ENCODE measurements at regions not wholly inside any gene's neighbourhood (a gene's known extent, or its start where the extent isn't known, plus 50 kb on each side); places are given as distances from the start of the nearest gene placed in this dataset.

GRCh38 chr18:10009321-10010144 is 95.7 kb downstream of the VAPA start:
- H3K27ac ChIP-seq, result peak overlapping the region; percentile 73 to 82 (median 75)
- no peak for TF ChIP-seq EP300 (IDR thresholded peaks at IDR 0.05; ENCODE audit: low read depth)
- no peak for TF ChIP-seq POLR2AphosphoS5 (IDR thresholded peaks at IDR 0.05)
- no peak for TF ChIP-seq CTCF (IDR thresholded peaks at IDR 0.05)
- TF ChIP-seq POLR2A (IDR thresholded peaks at IDR 0.05), result no peak

GRCh38 chr18:10010611-10011015 is 96.8 kb downstream of the VAPA start:
- no peak overlapping the region for H3K4me3 ChIP-seq
- TF ChIP-seq POLR2A (IDR thresholded peaks at IDR 0.05) (peak; percentile 10), CTCF (IDR thresholded peaks at IDR 0.05) (no peak), POLR2AphosphoS5 (IDR thresholded peaks at IDR 0.05) (peak; percentile 78 to 89 (median 86)), EP300 (IDR thresholded peaks at IDR 0.05; ENCODE audit: low read depth) (peak; percentile 89)
- 67% methylated on average over 6 of the region's 6 CpGs; no CpG with 5 or more reads in 1 of the 2 donors for whole genome bisulfite sequencing, 2 donors (ENCODE audit: low coverage in 1 of 2)
- in situ Hi-C loops (cut with MboI; ENCODE audit: low pct_ligation_motif_present in 1 of 4, low pct_unique_long_range_greater_than_20kb in 1 of 4, low sequenced_read_pairs in 3 of 4), result no loop called here
- peak overlapping the region; percentile 73 to 82 (median 75) for H3K27ac ChIP-seq
- intact Hi-C loops (cut with DNase I; ENCODE audit: low total_unique reads), result no loop called here
- peaks cover 8 to 24% (median 14%) of the 10 kb centered on the region in 4 donors for H3K4me1 ChIP-seq
- H3K36me3 ChIP-seq, result no peaks in the 10 kb centered on the region
- H3K9me3 ChIP-seq, result no peaks in the 10 kb centered on the region
- DNase-seq, result peak; percentile 56
- H3K27me3 ChIP-seq, result no peaks in the 10 kb centered on the region

More at GRCh38 chr18:10009321-10010144, 95.7 kb downstream of the VAPA start:
- Histone ChIP-seq H3K4me1 (peaks cover 8 to 17% (median 14%) of the 10 kb centered on the region in 4 donors), H3K36me3 (no peaks in the 10 kb centered on the region), H3K9me3 (no peaks in the 10 kb centered on the region), H3K4me3 (no peak overlapping the region), H3K27me3 (no peaks in the 10 kb centered on the region)
- no peak for DNase-seq
- in situ Hi-C loops (cut with MboI; ENCODE audit: low pct_ligation_motif_present in 1 of 4, low pct_unique_long_range_greater_than_20kb in 1 of 4, low sequenced_read_pairs in 3 of 4) (no loop called here), intact Hi-C loops (cut with DNase I; ENCODE audit: low total_unique reads) (no loop called here)
- WGBS, 2 donors (ENCODE audit: low coverage in 1 of 2), result 90% methylated on average over 28 of the region's 28 CpGs; no CpG with 5 or more reads in 1 of the 2 donors

- Histone ChIP-seq H3K9me3 (no peaks in the 10 kb centered on the region), H3K27me3 (no peaks in the 10 kb centered on the region), H3K36me3 (no peaks in the 10 kb centered on the region), H3K4me3 (no peak overlapping the region), H3K27ac (peak overlapping the region; percentile 73 to 80 (median 75)), H3K4me1 (peaks cover 8 to 28% (median 15%) of the 10 kb centered on the region in 4 donors)
- TF ChIP-seq CTCF (IDR thresholded peaks at IDR 0.05) (no peak), POLR2A (IDR thresholded peaks at IDR 0.05) (no peak), POLR2AphosphoS5 (IDR thresholded peaks at IDR 0.05) (no peak), EP300 (IDR thresholded peaks at IDR 0.05; ENCODE audit: low read depth) (no peak)
- intact Hi-C loops (cut with DNase I; ENCODE audit: low total_unique reads) (no loop called here), in situ Hi-C loops (cut with MboI; ENCODE audit: low pct_ligation_motif_present in 1 of 4, low pct_unique_long_range_greater_than_20kb in 1 of 4, low sequenced_read_pairs in 3 of 4) (no loop called here)
- 43 to 84% methylated on average over 1 to 4 of the region's 4 CpGs for WGBS, 2 donors (ENCODE audit: low coverage in 1 of 2)
- no peak for DNase-seq
These were observed 97.2 kb downstream of the VAPA start for GRCh38 chr18:10011061-10011460.

GRCh38 chr18:10011751-10012150 is 97.9 kb downstream of the VAPA start:
- Histone ChIP-seq H3K36me3 (no peaks in the 10 kb centered on the region), H3K4me3 (no peak overlapping the region), H3K27me3 (no peaks in the 10 kb centered on the region), H3K4me1 (peaks cover 8 to 33% (median 16%) of the 10 kb centered on the region in 4 donors), H3K9me3 (no peaks in the 10 kb centered on the region), H3K27ac (peak overlapping the region; percentile 73 to 80 (median 75))
- 88% methylated on average over 2 of the region's 2 CpGs; no CpG with 5 or more reads in 1 of the 2 donors for WGBS, 2 donors (ENCODE audit: low coverage in 1 of 2)
- no peak for DNase-seq
- in situ Hi-C loops (cut with MboI; ENCODE audit: low pct_ligation_motif_present in 1 of 4, low pct_unique_long_range_greater_than_20kb in 1 of 4, low sequenced_read_pairs in 3 of 4), result no loop called here
- intact Hi-C loops (cut with DNase I; ENCODE audit: low total_unique reads), result no loop called here
- TF ChIP-seq POLR2A (IDR thresholded peaks at IDR 0.05) (no peak), CTCF (IDR thresholded peaks at IDR 0.05) (no peak), EP300 (IDR thresholded peaks at IDR 0.05; ENCODE audit: low read depth) (no peak), POLR2AphosphoS5 (IDR thresholded peaks at IDR 0.05) (no peak)
